ENCODE measurements at regions not wholly inside any gene's neighbourhood (a gene's known extent, or its start where the extent isn't known, plus 50 kb on each side); places are given as distances from the start of the nearest gene placed in this dataset.
A peak's percentile ranks its signal among the peaks of the same experiment; 100 is the strongest.

GRCh38 chr11:100515087-100515486 lies 172.0 kb upstream of the ARHGAP42 start:
- BruUV-seq (replicated peaks) = no TSS peak
- no peak for TF ChIP-seq SIN3A (IDR thresholded peaks at IDR 0.05; ENCODE audit: borderline replicate concordance, insufficient read depth, low read depth, low read length)
- TF ChIP-seq, protein P1, sequence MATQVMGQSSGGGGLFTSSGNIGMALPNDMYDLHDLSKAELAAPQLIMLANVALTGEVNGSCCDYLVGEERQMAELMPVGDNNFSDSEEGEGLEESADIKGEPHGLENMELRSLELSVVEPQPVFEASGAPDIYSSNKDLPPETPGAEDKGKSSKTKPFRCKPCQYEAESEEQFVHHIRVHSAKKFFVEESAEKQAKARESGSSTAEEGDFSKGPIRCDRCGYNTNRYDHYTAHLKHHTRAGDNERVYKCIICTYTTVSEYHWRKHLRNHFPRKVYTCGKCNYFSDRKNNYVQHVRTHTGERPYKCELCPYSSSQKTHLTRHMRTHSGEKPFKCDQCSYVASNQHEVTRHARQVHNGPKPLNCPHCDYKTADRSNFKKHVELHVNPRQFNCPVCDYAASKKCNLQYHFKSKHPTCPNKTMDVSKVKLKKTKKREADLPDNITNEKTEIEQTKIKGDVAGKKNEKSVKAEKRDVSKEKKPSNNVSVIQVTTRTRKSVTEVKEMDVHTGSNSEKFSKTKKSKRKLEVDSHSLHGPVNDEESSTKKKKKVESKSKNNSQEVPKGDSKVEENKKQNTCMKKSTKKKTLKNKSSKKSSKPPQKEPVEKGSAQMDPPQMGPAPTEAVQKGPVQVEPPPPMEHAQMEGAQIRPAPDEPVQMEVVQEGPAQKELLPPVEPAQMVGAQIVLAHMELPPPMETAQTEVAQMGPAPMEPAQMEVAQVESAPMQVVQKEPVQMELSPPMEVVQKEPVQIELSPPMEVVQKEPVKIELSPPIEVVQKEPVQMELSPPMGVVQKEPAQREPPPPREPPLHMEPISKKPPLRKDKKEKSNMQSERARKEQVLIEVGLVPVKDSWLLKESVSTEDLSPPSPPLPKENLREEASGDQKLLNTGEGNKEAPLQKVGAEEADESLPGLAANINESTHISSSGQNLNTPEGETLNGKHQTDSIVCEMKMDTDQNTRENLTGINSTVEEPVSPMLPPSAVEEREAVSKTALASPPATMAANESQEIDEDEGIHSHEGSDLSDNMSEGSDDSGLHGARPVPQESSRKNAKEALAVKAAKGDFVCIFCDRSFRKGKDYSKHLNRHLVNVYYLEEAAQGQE (IDR thresholded peaks at IDR 0.05; ENCODE audit: insufficient read depth in 1 of 2, low read depth in 2 of 2, low read length in 1 of 2) = no peak
- TF ChIP-seq TCF7L2 (IDR thresholded peaks at IDR 0.05; ENCODE audit: low read depth, low read length) = peak; percentile 56; the same call in 1 of the 2 replicates
- H3K36me3 ChIP-seq (ENCODE audit: control insufficient read depth, insufficient read depth, low read length) = no peaks in the 10 kb centered on the region
- intact Hi-C loops (cut with micrococcal nuclease; ENCODE audit: unreplicated experiment) (loop anchor here (5.0 kb wide), 1 partner anchor 48 kb away; no protein-coding TSS in a partner anchor), in situ Hi-C loops (cut with HindIII; ENCODE audit: low pct_unique_long_range_greater_than_20kb, low sequenced_read_pairs) (no loop called here)
- H3K27me3 ChIP-seq (ENCODE audit: control insufficient read depth, insufficient read depth, low read length) = no peaks in the 10 kb centered on the region
- ChIA-PET POLR2A (no interaction called here), CTCF (no interaction called here)
- no peak for DNase-seq (ENCODE audit: low read depth, low spot score)
- no peak overlapping the region for H3K4me3 ChIP-seq (ENCODE audit: low read depth in 2 of 2, low read length in 2 of 2)
- no peaks in the 10 kb centered on the region for H3K9me3 ChIP-seq (ENCODE audit: control insufficient read depth, insufficient read depth, low read depth, low read length)
- H3K4me1 ChIP-seq (ENCODE audit: control insufficient read depth, insufficient read depth, low read length) = no peaks in the 10 kb centered on the region
- no peak overlapping the region for H3K27ac ChIP-seq (ENCODE audit: low read length)
- peak; percentile 82 for ATAC-seq

- Histone ChIP-seq H3K9me3 (ENCODE audit: control insufficient read depth, insufficient read depth, low read depth, low read length) (peaks cover 3% of the 10 kb centered on the region; the same call in 1 of the 2 replicates), H3K27me3 (ENCODE audit: control insufficient read depth, insufficient read depth, low read length) (no peaks in the 10 kb centered on the region), H3K4me3 (ENCODE audit: low read depth in 2 of 2, low read length in 2 of 2) (no peak overlapping the region), H3K36me3 (ENCODE audit: control insufficient read depth, insufficient read depth, low read length) (no peaks in the 10 kb centered on the region), H3K27ac (ENCODE audit: low read length) (no peak overlapping the region), H3K4me1 (ENCODE audit: control insufficient read depth, insufficient read depth, low read length) (no peaks in the 10 kb centered on the region)
- intact Hi-C loops (cut with micrococcal nuclease; ENCODE audit: unreplicated experiment) (no loop called here), in situ Hi-C loops (cut with HindIII; ENCODE audit: low pct_unique_long_range_greater_than_20kb, low sequenced_read_pairs) (no loop called here)
- TF ChIP-seq SIN3A (IDR thresholded peaks at IDR 0.05; ENCODE audit: borderline replicate concordance, insufficient read depth, low read depth, low read length) (no peak), TCF7L2 (IDR thresholded peaks at IDR 0.05; ENCODE audit: low read depth, low read length) (no peak), POLR2AphosphoS5 (IDR thresholded peaks at IDR 0.05; ENCODE audit: low read depth, low read length) (no peak)
- TF ChIP-seq, protein P2, sequence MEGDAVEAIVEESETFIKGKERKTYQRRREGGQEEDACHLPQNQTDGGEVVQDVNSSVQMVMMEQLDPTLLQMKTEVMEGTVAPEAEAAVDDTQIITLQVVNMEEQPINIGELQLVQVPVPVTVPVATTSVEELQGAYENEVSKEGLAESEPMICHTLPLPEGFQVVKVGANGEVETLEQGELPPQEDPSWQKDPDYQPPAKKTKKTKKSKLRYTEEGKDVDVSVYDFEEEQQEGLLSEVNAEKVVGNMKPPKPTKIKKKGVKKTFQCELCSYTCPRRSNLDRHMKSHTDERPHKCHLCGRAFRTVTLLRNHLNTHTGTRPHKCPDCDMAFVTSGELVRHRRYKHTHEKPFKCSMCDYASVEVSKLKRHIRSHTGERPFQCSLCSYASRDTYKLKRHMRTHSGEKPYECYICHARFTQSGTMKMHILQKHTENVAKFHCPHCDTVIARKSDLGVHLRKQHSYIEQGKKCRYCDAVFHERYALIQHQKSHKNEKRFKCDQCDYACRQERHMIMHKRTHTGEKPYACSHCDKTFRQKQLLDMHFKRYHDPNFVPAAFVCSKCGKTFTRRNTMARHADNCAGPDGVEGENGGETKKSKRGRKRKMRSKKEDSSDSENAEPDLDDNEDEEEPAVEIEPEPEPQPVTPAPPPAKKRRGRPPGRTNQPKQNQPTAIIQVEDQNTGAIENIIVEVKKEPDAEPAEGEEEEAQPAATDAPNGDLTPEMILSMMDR (IDR thresholded peaks at IDR 0.05) = no peak
- TF ChIP-seq, protein P1 (IDR thresholded peaks at IDR 0.05; ENCODE audit: insufficient read depth in 1 of 2, low read depth in 2 of 2, low read length in 1 of 2) = no peak
- ATAC-seq (no peak), DNase-seq (ENCODE audit: low read depth, low spot score) (no peak)
- ChIA-PET CTCF (no interaction called here), POLR2A (no interaction called here)
- no TSS peak for BruUV-seq (replicated peaks)
Measured at GRCh38 chr11:100525197-100525596, 161.9 kb upstream of the ARHGAP42 start.

Measured in Panc1 (cell line).